T-helper 22 cell (primary cell): ENCODE measurements at regions not wholly inside any gene's neighbourhood (a gene's known extent, or its start where the extent isn't known, plus 50 kb on each side); places are given as distances from the start of the nearest gene placed in this dataset.
"Not testable (repeated sequence)": the region's sequence is repeated elsewhere in the genome, so short reads cannot be mapped to it uniquely, and the experiment has no call there.

Experiments
- DNase-seq: peaks from one replicate; pipeline ENCODE4 v3.0.0-alpha.2; 2020; ENCODE audit warnings: low read depth

DNA sequence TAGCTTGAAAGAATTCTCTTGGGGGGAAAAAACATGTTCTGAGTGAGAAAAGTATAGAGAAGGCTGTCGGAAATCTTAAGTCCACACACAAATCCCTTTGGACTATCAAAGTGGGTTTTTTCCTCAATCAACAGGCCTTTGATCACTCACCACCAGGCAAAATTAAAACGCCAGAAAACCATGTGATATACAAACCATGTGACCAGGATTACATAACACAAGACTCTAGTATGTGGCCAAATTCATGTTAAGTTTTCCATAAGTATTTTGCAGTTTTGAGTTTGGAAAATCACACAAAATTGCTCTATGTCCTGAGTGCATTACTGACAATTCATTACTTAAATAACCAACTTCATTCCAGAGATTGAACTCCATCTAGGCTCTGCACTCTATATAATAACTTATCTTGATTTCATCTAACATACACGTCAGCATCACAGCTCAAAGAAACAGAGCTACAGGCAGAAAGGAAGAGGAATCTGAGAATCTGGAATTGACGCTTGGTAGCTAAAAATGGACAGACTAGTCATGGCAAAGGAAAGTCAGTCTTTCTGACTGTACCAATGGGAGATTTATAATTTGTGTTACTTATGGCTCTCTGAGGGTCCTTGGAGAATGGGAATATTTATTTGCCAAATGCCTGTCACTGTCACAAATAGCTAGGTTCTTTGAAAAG is 383.5 kb downstream of the SFMBT2 start:
- no peak for DNase-seq

- DNase-seq = no peak
Measured at GRCh38 chr10:7026818-7027217, 384.0 kb downstream of the SFMBT2 start.

DNA sequence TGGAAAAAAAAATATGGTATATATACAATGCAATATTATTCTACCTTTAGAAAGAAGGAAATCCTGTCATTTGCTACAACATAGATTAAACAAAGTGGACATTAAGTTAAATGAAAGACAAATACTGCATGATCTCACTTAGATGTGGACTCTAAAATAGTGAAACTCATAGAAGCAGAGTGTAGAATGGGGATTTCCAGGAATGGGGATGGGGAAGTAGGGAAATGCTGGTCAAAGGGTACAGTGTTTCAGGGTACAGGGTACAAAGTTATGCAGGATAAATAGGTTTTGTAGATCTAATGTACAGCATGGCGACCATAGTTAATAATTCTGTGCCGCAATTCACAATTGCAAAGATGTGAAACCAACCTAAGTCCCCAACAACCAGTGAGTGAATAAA is 385.5 kb downstream of the SFMBT2 start:
- no peak for DNase-seq

DNA sequence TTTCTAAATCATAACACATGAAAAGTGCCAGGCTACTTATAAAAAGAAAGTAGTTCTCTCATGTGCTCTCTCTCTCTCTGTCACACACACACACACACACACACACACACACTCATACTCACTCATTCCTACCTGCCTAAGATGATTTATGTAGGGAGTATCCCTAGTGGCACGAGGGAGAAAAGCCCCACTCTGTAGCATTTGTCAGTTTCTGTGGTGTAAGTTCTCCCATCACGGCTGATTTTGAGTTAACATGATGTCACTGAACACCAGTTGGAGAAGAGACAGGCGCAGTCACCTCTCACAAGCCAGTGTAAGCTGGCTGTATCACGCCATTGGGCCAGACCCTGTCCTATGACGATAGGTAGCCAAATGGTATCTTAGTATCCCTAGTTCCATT is 395.4 kb downstream of the SFMBT2 start:
- no peak for DNase-seq

- DNase-seq = no peak
Measured at GRCh38 chr10:7014721-7015120, 396.1 kb downstream of the SFMBT2 start.

DNA sequence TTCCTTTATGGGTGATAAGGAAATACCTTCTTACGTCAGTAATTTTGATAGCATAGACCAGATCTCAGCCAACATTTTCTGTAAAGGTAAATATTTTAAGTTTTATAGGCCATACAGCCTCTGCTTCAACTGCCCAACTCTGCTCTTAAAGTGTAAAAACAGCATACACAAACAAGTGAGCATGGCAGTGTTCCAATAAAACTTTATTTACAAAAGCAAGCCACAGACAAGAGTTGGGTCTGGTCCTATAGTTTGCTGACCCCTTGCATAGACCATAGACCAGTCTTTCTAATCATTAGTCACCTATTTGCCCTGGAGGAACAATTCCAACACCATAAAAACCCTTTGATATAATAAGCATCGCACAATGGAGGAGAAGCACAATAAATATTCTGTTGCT is 398.8 kb downstream of the SFMBT2 start:
- no peak for DNase-seq

DNA sequence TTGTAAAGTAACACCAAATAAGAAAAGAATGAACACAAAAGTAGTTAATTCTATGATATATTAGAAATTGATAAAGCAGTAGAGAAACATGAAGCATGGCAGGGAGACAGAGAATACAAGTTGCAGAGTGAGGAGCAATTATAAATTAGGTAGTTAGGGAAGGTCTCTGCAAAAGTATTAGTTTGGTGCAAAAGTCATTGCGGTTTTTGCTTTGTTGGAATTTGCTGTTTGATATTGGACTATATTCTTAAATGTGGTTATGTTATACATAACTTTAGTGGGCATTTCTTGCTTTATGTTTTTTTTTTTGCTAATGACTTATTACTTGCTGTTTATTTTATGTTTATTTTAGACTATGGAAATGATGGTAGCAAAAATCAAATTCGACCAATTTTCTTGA is 402.2 kb downstream of the SFMBT2 start:
- no peak for DNase-seq

GRCh38 chr10:7007600-7008190 is 403.1 kb downstream of the SFMBT2 start:
- DNase-seq = no peak

DNA sequence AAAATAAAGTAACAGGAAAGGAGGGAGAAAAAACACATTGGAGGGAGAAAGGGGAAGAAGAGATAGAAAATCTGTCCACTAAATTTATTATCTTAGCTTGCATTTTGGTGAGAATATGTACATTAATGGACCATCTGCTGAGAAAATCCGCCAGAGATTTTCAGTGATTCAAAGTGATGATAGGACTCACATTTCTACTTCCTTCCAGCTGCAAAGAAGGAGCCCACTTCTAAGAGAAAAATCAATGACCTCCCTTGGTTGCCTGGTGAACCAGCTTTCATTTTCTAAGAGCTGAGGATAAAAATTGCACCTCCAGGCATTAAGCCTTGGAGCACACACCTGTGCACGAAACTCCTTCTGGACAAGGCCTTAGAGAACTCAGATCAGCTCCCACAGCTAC is 404.3 kb downstream of the SFMBT2 start:
- no peak for DNase-seq

DNA sequence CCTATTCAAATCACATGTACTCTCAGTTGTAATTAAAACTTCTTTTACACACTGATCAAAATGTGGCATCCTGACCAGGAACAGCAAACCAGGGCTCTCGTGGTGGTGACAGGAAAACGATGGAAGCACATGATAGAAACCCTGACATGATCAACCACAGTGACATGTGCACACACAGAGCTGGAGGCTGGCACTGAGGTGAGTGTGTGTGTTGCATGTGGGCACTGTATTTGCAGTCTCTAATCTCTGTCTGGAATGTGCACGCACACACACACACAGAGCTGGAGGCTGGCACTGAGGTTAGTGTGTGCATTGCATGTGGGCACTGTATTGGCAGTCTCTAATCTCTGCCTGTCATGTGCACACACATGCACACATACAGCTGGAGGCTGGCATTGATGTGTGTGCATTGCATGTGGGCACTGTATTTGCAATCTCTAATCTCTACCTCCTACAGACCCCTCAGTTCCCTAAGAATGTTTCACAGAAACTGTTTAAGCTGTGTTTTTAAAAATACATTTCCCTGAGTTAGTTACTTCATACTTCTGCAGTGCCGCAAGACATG is 406.9 kb downstream of the SFMBT2 start:
- no peak for DNase-seq

DNA sequence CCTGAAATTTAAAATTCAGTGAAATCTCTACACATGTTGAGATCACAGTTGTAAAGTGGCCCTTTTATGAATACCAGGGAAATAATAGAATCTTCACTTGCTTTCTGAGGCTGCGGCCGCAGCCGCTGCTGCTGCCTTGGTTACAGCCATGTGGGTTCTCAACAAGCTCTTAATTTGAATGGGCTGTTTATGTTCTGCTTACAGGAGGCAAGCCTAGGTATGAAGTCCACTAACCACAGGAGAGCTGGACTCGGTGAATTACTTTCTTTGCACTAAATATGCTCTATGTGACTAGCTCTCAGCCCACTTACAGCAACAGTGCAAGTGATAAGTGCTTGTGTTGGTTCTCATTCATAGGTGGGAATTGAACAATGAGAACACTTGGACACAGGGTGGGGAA is 410.8 kb downstream of the SFMBT2 start:
- no peak for DNase-seq

DNA sequence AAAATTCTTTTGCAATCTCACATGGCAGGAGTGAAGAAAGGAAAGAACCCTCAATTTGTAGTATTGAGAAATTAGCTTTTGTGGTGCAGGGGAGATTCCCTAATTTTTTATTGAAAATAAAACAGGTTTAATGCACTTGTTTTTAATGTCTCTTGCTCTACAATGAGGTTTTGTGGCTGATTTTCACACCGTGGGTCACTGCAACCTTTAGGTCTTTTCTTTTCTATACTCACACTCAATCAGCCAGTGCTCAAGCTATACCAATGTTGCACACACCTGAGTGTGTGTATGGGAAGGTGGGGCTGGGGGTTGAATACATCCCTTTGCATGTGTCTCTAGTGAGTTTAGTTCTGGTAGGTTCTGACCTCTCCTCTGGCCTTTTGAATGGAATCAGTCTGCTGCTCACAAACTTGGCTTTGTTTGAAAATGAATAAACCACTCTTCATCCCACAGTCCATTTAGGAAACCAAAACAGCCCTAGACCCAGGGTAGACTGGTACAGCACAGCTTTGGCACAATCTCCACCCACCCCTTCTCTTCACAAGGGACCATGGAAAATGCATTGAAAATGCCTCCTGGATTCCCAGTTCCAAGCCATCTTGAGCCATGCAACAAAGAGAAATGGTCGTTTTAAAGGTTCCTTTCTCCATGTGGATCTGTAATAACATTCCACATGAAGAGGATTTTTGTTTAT is 411.5 kb downstream of the SFMBT2 start:
- no peak for DNase-seq

DNA sequence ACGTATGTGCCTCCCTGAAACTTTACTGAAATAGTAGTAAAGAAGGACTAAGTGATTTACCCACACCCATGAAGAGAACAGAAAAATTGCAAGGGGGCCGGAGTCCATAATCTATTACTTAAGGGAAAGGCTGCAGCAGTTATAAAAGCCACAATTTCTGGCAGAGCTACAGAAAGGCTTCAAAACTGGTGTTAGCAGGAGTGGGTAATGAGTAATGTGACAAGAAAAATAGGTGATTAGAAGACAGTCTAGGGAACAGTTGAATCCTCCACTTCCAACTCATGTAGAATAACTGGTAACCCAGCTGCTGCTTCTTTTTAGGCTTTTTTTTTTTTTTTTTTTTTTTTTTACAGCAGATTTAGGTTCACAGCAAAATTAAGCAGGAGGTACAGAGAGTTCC is 413.3 kb downstream of the SFMBT2 start:
- no peak for DNase-seq

DNA sequence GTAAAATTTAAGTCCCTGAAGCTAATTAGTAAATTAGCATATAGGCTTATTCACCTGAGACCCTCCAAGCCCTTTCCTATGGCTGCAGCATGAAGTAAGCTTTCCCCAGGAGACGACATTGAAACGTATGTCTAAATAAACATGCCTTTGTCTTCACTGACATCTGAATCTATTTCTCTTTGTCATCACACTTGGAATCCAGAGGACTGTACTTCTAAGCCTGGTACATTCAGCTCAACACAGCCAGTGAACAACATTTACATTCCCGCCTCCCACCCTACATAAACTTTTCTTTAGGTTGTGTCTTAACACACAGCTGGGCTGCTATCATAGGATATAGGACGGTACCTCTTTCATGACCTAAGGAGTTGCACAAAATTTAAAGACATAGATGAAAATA is 414.4 kb downstream of the SFMBT2 start:
- DNase-seq = no peak

DNA sequence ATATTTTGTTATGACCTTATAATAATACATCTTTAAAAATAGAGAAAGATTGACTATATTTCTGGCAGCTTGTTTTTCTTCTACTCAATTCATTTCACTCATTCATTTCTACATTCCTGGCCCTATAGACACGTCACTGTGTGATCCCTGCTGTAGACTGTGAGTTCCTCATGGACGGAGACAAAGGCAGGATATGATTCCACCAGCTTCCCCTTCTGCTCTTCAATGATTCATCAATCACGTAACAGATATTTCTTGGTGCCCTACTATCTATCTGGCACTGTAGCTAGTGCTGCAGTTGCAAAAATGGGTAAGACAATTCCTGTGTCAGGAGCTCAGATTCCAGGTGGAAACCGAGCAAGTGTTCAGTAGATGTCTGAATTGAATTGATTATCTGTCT is 415.0 kb downstream of the SFMBT2 start:
- DNase-seq = no peak

- no peak for DNase-seq
Measured at GRCh38 chr10:6995341-6995740, 415.3 kb upstream of the PRKCQ start.

DNA sequence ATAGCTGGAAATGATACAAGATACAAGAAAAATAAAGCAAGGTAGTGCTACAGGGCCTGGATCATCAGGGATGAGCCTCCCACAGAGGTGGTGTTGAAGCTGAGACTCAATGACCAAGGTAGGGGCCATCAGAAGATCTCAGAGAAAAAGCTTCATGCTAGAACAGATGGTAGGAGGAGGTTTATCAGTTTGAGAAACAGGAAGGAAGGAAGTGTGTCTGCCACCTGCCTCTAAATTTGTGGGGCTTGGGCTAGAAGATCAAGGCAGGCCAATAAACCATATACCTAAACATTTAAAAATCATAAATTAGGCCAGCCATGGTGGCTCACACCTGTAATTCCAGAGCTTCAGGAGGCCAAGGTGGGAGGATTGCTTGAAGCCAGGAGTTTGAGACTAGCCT is 410.8 kb upstream of the PRKCQ start:
- no peak for DNase-seq

DNA sequence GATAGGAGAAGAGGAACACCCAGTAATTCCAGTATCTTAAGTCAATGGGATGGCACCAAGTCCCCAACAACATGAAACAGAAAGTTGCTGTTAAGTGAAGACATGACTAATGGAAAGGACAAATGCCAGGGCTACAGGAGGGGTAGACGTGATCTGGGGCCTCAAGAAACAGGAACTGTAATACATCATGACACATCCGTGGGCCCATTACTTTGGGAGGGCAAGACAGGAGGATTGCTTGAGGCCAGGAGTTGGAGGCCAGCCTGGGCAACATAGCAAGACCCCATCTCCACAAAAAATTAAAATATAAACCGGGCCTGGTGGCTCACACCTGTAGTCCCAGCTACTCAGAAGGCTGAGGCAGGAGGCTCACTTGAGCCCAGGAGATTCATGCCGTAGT is 408.6 kb upstream of the PRKCQ start:
- DNase-seq = no peak

DNA sequence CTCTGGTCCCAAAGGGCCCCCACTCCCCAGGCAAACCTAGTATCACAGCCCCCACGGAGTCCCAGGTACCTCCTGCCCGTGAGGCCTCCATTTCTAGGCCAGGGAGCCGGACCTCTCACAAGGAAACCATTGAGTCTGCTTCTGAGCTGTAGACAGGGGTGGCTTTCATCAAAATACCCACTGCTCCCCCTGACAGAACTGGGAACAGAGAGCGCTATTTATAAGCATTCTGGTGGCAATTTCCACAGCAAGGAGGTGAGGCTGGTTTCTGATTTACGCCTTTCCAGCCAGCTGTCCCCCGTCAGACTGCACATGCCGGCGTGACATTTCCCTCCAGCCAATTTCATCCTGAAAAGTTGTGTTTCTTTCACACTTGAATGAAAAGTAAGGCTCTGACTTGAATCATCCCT is 407.5 kb upstream of the PRKCQ start:
- DNase-seq = no peak

DNA sequence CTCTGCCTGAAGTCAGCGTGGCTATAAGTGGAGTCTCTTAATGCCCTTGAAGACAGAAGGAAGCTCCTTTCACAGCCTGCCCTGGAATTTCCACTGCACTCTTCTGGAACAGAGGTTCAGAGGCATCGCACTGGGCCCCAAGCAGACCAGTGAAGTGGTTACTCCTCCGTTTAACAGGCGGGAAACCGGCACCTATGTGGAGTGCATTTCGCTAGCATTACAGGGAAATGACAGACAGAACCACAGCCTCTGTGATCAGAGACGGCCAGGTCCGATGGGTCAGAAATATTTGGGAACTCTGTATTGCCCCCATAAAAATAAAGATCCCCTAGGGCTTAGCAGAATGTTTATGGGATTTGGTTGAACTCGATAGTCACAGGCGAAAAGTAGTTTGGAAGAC is 406.9 kb upstream of the PRKCQ start:
- DNase-seq = no peak

DNA sequence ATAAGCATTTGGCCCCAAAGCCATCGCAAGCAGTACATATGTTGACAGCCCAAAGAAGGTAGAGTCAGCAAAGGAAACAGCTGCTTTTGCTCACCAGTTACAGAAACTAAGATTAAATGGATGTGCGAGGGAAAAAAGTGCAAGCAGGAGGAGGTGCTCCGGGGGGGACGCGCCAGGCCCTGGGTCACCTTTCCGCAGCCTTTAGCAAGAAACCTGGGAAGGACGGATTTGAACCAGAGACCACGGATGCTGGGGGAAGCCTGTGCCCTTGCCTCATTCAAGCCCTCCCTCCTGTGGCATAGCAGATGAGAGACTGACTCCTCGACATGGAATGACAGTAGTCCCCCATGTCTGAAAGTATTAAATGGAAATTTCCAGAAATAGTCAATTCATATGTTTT is 405.6 kb upstream of the PRKCQ start:
- no peak for DNase-seq

- DNase-seq = no peak
Measured at GRCh38 chr10:6984971-6985370, 404.9 kb upstream of the PRKCQ start.

- DNase-seq = not testable (repeated sequence)
Measured at GRCh38 chr10:6984016-6984415, 403.9 kb upstream of the PRKCQ start.
